ENCODE measurements at regions not wholly inside any gene's neighbourhood (a gene's known extent, or its start where the extent isn't known, plus 50 kb on each side); places are given as distances from the start of the nearest gene placed in this dataset.

DNA sequence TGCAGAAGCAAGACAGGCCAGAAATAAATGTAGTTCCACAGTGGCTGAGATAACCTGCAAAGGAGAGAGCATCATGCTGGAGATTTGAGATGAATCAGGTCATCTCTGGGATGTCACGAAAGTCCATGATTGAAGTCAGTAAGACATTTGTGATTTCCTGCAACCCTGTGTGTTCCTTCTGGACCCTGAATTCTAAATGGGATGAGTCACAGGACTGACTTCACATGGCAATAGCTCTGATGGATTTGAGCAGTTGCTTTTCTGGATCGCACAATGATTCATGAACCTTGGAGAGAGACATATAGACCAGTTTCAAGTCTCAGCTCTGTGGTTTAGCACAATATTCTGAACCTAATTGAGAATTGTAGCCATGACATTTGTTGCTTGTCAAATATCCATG is 102.9 kb downstream of the TSN start:
- no peaks in the 10 kb centered on the region for H3K36me3 ChIP-seq (ENCODE audit: control insufficient read depth, insufficient read depth, low read length)
- no peaks in the 10 kb centered on the region for H3K4me1 ChIP-seq (ENCODE audit: control insufficient read depth, insufficient read depth, low read length)
- no peak overlapping the region for H3K4me3 ChIP-seq (ENCODE audit: low read length)
- H3K9me3 ChIP-seq (replicated peaks; ENCODE audit: control insufficient read depth, low read depth, low read length) = no peaks in the 10 kb centered on the region
- 88% methylated on average over 2 of the region's 2 CpGs for WGBS (ENCODE audit: insufficient coverage)
- no peak for DNase-seq
- H3K27ac ChIP-seq (ENCODE audit: low read length) = no peak overlapping the region
- H3K27me3 ChIP-seq (ENCODE audit: control insufficient read depth, insufficient read depth, low read length) = no peaks in the 10 kb centered on the region

DNA sequence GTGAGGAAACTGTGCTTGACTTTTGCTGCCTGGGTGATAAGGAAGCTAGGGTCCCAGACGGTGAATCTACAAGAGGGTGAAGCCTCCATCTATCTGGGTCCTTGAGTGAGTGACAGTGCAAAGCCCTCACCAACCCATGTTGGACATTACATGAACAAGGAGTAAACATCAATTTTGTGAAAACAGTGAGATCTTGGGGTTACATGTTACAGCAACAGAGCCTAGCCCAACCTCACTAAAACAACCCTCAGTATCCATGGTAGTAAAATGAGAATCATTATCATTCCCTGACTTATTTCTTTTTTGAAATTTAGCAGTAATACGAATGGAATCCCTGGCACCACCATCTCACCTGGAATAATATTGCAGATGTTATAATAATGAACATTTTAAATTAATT is 103.4 kb downstream of the TSN start:
- Histone ChIP-seq H3K4me1 (ENCODE audit: control insufficient read depth, insufficient read depth, low read length) (no peaks in the 10 kb centered on the region), H3K27ac (ENCODE audit: low read length) (no peak overlapping the region), H3K4me3 (ENCODE audit: low read length) (no peak overlapping the region), H3K9me3 (replicated peaks; ENCODE audit: control insufficient read depth, low read depth, low read length) (no peaks in the 10 kb centered on the region), H3K36me3 (ENCODE audit: control insufficient read depth, insufficient read depth, low read length) (no peaks in the 10 kb centered on the region), H3K27me3 (ENCODE audit: control insufficient read depth, insufficient read depth, low read length) (no peaks in the 10 kb centered on the region)
- DNase-seq = no peak
- 100% methylated on average over 1 of the region's 2 CpGs for WGBS (ENCODE audit: insufficient coverage)

DNA sequence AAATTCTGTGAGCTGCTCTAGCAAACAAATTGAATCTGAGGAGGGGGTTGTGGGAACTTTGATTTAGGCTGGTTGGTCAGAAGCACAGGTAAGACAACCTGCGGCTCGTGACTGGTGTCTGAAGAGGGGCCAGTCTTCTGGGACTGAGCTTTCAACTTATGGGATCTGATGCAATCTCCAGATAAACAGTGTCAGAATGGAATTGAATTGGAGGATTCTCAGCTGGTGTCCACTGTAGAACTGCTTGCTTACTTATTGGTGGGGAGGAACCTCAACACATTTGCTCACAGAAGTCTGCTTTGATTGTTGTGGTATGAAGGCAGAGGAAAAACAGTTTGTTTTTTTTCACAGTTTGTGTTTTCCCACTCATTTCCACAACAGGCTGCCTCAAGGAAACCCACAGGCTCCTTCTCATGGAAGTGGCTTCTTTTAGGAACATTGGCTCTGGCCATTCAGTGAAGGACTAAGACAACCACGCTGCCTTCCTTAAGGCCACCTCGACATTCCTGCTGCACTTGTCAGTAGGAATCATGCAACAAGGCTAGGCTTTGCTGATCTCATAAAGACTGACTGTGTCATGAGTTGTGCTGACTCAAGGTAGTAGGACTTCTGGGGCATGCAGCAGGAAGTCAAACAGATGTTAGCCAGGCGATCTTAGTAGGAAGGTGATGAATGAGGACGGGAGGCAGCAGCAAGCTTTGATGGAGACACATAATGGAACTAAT is 104.7 kb downstream of the TSN start:
- no peaks in the 10 kb centered on the region for H3K4me1 ChIP-seq (ENCODE audit: control insufficient read depth, insufficient read depth, low read length)
- H3K27ac ChIP-seq (ENCODE audit: low read length) = no peak overlapping the region
- no peak for DNase-seq
- H3K27me3 ChIP-seq (ENCODE audit: control insufficient read depth, insufficient read depth, low read length) = no peaks in the 10 kb centered on the region
- H3K4me3 ChIP-seq (ENCODE audit: low read length) = no peak overlapping the region
- no peaks in the 10 kb centered on the region for H3K9me3 ChIP-seq (replicated peaks; ENCODE audit: control insufficient read depth, low read depth, low read length)
- no peaks in the 10 kb centered on the region for H3K36me3 ChIP-seq (ENCODE audit: control insufficient read depth, insufficient read depth, low read length)
- WGBS (ENCODE audit: insufficient coverage) = 93% methylated on average over 4 of the region's 6 CpGs

DNA sequence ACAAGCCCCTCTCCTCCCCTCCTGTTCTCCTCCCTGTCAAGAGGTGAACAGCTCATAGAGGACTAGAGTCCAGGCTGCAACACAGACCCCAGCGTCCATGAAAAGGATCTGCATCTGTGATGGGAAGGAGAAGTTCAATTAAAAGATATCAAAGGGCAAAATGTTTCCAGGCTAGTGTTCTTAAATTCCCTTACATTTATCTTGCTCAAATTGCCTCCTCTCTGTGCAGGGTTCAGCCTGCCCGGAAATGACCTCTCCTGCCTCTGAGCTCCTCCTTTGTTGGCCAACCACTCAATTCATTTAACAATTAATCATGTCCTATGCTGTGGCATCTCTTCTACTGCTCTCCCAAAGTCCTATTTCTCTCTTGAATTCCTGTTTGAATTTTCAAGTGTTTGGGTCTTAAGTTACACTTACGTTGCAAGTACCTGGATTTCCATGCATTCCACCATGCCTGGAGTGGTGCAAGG is 105.3 kb downstream of the TSN start:
- no peak overlapping the region for H3K27ac ChIP-seq (ENCODE audit: low read length)
- 43% methylated on average over 1 of the region's 3 CpGs for WGBS (ENCODE audit: insufficient coverage)
- DNase-seq = no peak
- no peaks in the 10 kb centered on the region for H3K36me3 ChIP-seq (ENCODE audit: control insufficient read depth, insufficient read depth, low read length)
- H3K4me1 ChIP-seq (ENCODE audit: control insufficient read depth, insufficient read depth, low read length) = no peaks in the 10 kb centered on the region
- no peak overlapping the region for H3K4me3 ChIP-seq (ENCODE audit: low read length)
- H3K9me3 ChIP-seq (replicated peaks; ENCODE audit: control insufficient read depth, low read depth, low read length) = no peaks in the 10 kb centered on the region
- no peaks in the 10 kb centered on the region for H3K27me3 ChIP-seq (ENCODE audit: control insufficient read depth, insufficient read depth, low read length)

DNA sequence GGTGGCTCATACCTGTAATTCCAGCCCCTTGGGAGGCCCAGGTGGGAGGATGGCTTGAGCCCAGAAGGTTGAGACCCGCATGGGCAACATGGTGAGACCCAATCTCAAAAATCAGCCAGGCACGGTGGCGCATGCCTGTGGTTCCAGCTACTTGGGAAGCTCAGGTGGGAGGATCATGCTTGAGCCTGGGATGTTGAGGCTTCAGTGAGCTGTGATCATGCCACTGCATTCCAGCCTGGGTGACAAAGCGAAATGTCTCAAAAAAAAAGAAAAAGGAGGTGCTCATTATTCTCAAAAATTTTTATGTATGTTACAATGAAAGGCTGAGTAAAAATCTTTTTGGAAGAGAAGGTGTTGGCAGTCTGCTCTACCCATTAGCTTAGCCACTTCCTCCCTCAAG is 106.8 kb downstream of the TSN start:
- no peak overlapping the region for H3K27ac ChIP-seq (ENCODE audit: low read length)
- no peaks in the 10 kb centered on the region for H3K4me1 ChIP-seq (ENCODE audit: control insufficient read depth, insufficient read depth, low read length)
- no peaks in the 10 kb centered on the region for H3K36me3 ChIP-seq (ENCODE audit: control insufficient read depth, insufficient read depth, low read length)
- no peak overlapping the region for H3K4me3 ChIP-seq (ENCODE audit: low read length)
- no peak for DNase-seq
- H3K9me3 ChIP-seq (replicated peaks; ENCODE audit: control insufficient read depth, low read depth, low read length) = no peaks in the 10 kb centered on the region
- 90% methylated on average over 4 of the region's 4 CpGs for WGBS (ENCODE audit: insufficient coverage)
- H3K27me3 ChIP-seq (ENCODE audit: control insufficient read depth, insufficient read depth, low read length) = no peaks in the 10 kb centered on the region

DNA sequence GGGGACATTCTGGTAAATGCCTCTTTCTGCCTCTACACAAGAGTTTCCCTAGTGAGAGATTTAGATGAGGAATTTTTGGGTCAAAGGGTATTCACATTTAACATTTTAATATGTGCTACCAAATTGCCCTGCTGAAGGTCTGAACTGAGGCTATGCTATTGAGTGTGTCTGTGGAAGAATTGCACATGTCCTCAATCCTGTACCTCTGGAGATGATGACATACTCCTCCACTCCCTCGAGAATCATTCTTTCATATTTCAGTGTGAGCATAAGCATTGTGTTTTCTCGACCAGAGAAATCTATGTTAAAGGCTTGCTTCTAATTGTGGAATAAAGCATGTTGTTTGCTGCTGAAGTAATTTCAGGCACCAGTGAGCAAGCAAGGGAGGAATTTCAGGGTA is 110.5 kb downstream of the TSN start:
- no peaks in the 10 kb centered on the region for H3K4me1 ChIP-seq (ENCODE audit: control insufficient read depth, insufficient read depth, low read length)
- no peak for DNase-seq
- H3K27ac ChIP-seq (ENCODE audit: low read length) = no peak overlapping the region
- WGBS (ENCODE audit: insufficient coverage) = no CpG with 5 or more reads among the region's 2 CpGs
- H3K27me3 ChIP-seq (ENCODE audit: control insufficient read depth, insufficient read depth, low read length) = no peaks in the 10 kb centered on the region
- H3K4me3 ChIP-seq (ENCODE audit: low read length) = no peak overlapping the region
- H3K36me3 ChIP-seq (ENCODE audit: control insufficient read depth, insufficient read depth, low read length) = no peaks in the 10 kb centered on the region
- no peaks in the 10 kb centered on the region for H3K9me3 ChIP-seq (replicated peaks; ENCODE audit: control insufficient read depth, low read depth, low read length)

DNA sequence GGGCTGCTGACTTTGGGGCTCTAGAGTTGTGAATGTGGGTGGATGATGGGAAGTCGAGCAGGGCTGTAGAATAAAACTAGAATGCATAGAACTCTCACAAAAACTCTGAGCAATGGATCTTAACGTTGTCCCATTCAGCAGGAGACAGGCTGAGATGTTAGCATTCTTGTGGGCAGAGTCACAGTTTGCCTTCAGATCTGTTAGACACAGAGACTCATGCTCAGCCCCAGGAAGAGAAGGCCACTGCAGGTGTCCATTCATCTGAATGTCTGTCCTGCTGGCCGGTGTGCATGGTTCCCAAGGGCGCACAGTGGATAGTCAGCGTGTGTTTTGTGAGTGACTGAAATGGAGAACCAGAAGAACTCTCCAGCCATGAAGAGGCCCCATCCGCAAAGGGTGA is 111.3 kb downstream of the TSN start:
- Histone ChIP-seq H3K9me3 (replicated peaks; ENCODE audit: control insufficient read depth, low read depth, low read length) (no peaks in the 10 kb centered on the region), H3K27me3 (ENCODE audit: control insufficient read depth, insufficient read depth, low read length) (no peaks in the 10 kb centered on the region), H3K4me3 (ENCODE audit: low read length) (no peak overlapping the region), H3K4me1 (ENCODE audit: control insufficient read depth, insufficient read depth, low read length) (no peaks in the 10 kb centered on the region), H3K27ac (ENCODE audit: low read length) (no peak overlapping the region), H3K36me3 (ENCODE audit: control insufficient read depth, insufficient read depth, low read length) (no peaks in the 10 kb centered on the region)
- WGBS (ENCODE audit: insufficient coverage) = 92% methylated on average over 2 of the region's 6 CpGs
- DNase-seq = no peak

DNA sequence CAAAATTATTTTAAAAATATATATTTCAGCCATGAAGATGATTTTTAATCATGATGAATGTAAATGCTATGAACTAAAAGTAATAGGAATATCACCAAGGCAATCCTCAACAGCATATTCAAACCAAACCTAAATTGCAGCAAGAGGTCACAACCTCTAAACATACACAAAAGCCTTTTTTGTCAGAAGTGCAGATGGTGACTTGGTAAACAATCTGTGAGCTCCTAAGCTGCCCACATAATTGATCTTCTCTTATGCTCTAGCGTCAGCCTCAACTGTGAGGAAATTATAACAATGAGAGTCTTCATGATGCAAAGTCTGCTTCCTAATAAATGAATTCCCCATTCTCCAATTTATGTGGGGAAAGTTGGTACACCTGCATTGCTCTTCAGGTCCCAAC is 113.2 kb downstream of the TSN start:
- Histone ChIP-seq H3K9me3 (replicated peaks; ENCODE audit: control insufficient read depth, low read depth, low read length) (no peaks in the 10 kb centered on the region), H3K27ac (ENCODE audit: low read length) (no peak overlapping the region)
- WGBS (ENCODE audit: insufficient coverage) = no CpG with 5 or more reads among the region's 1 CpG

DNA sequence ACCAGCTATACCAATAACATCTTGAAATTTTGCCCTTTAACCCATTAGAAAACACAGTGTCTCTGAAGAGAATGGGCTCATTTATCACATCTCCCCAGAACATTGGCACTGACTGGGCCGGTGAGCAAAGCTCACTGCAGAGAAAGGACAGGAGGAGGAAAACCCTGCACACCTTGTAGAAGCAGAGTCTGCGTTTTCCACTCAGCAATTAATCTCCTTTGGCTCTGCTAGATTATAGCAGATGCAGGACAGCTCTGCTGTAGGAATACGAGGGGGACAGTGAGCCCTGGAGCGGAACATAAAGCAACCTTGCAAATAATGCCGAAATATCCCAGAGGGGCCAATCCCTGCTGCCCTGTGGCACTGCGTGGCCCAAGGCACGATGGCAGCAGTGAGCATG is 113.9 kb downstream of the TSN start:
- Histone ChIP-seq H3K4me1 (ENCODE audit: control insufficient read depth, insufficient read depth, low read length) (no peaks in the 10 kb centered on the region), H3K36me3 (ENCODE audit: control insufficient read depth, insufficient read depth, low read length) (no peaks in the 10 kb centered on the region), H3K9me3 (replicated peaks; ENCODE audit: control insufficient read depth, low read depth, low read length) (no peaks in the 10 kb centered on the region), H3K27ac (ENCODE audit: low read length) (no peak overlapping the region), H3K27me3 (ENCODE audit: control insufficient read depth, insufficient read depth, low read length) (no peaks in the 10 kb centered on the region), H3K4me3 (ENCODE audit: low read length) (no peak overlapping the region)
- DNase-seq = no peak
- WGBS (ENCODE audit: insufficient coverage) = 85% methylated on average over 4 of the region's 7 CpGs

More for the DNA sequence above, 113.2 kb downstream of the TSN start:
- Histone ChIP-seq H3K36me3 (ENCODE audit: control insufficient read depth, insufficient read depth, low read length) (no peaks in the 10 kb centered on the region), H3K27me3 (ENCODE audit: control insufficient read depth, insufficient read depth, low read length) (no peaks in the 10 kb centered on the region), H3K4me3 (ENCODE audit: low read length) (no peak overlapping the region), H3K4me1 (ENCODE audit: control insufficient read depth, insufficient read depth, low read length) (no peaks in the 10 kb centered on the region)
- DNase-seq = no peak

DNA sequence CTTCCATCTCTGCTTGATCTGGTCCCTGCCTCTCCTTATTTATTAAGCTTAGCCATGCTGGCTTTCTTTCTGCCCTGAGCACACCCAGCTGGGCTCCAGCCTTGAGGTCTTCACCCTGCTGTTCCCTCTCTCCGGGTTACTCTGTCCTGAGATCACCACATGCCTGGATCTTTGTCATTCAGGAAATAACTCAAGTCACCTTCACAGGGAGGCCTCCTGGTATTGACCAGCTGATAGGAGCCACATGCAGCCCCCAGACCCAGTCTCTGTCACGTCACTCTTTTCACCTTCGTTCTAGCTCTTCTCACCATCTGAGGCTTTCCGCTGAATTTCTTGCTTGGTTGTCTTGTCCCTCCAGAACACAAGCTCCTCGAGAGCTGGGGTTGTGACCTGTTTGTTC is 114.4 kb downstream of the TSN start:
- H3K27me3 ChIP-seq (ENCODE audit: control insufficient read depth, insufficient read depth, low read length) = no peaks in the 10 kb centered on the region

DNA sequence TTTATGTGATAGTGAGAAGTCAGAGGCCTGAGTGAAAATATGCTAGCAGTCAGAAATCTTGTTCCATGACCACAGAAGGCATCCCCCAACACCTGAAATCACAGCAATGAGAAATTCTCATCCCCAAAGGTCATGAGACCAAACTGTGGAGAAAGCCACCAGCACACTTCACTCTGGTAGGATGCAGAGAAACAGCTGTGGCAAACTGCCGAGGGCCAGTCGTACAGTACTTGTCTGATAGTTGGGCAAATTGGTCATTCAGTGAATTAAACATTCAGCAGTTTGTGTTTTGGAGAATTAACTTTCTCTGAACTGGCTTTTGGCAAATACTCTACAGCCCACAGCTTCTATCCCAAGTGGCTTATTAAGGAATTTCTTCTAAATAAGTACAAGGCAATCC is 117.2 kb downstream of the TSN start:
- no peak for DNase-seq
- no CpG with 5 or more reads among the region's 2 CpGs for WGBS (ENCODE audit: insufficient coverage)
- no peak overlapping the region for H3K4me3 ChIP-seq (ENCODE audit: low read length)
- H3K36me3 ChIP-seq (ENCODE audit: control insufficient read depth, insufficient read depth, low read length) = no peaks in the 10 kb centered on the region
- no peak overlapping the region for H3K27ac ChIP-seq (ENCODE audit: low read length)
- H3K9me3 ChIP-seq (replicated peaks; ENCODE audit: control insufficient read depth, low read depth, low read length) = no peaks in the 10 kb centered on the region
- no peaks in the 10 kb centered on the region for H3K27me3 ChIP-seq (ENCODE audit: control insufficient read depth, insufficient read depth, low read length)
- no peaks in the 10 kb centered on the region for H3K4me1 ChIP-seq (ENCODE audit: control insufficient read depth, insufficient read depth, low read length)

More for the DNA sequence above, 114.4 kb downstream of the TSN start:
- no peaks in the 10 kb centered on the region for H3K4me1 ChIP-seq (ENCODE audit: control insufficient read depth, insufficient read depth, low read length)
- H3K36me3 ChIP-seq (ENCODE audit: control insufficient read depth, insufficient read depth, low read length) = no peaks in the 10 kb centered on the region
- no peak for DNase-seq
- no peak overlapping the region for H3K4me3 ChIP-seq (ENCODE audit: low read length)
- no peak overlapping the region for H3K27ac ChIP-seq (ENCODE audit: low read length)
- WGBS (ENCODE audit: insufficient coverage) = 88% methylated on average over 2 of the region's 5 CpGs
- no peaks in the 10 kb centered on the region for H3K9me3 ChIP-seq (replicated peaks; ENCODE audit: control insufficient read depth, low read depth, low read length)
